ENCODE measurements at regions not wholly inside any gene's neighbourhood (a gene's known extent, or its start where the extent isn't known, plus 50 kb on each side); places are given as distances from the start of the nearest gene placed in this dataset.

- TF ChIP-seq SIN3A (IDR thresholded peaks at IDR 0.05; ENCODE audit: borderline replicate concordance, insufficient read depth, low read length) (no peak), POLR2AphosphoS5 (IDR thresholded peaks at IDR 0.05; ENCODE audit: low read depth, low read length) (no peak), FOXP2 (optimal IDR thresholded peaks at IDR 0.05; ENCODE audit: borderline replicate concordance, extremely low read depth, extremely low read length, insufficient read depth) (no peak), TAF1 (IDR thresholded peaks at IDR 0.05; ENCODE audit: borderline replicate concordance, insufficient read depth, low read length) (no peak)
- TF ChIP-seq, protein P1, sequence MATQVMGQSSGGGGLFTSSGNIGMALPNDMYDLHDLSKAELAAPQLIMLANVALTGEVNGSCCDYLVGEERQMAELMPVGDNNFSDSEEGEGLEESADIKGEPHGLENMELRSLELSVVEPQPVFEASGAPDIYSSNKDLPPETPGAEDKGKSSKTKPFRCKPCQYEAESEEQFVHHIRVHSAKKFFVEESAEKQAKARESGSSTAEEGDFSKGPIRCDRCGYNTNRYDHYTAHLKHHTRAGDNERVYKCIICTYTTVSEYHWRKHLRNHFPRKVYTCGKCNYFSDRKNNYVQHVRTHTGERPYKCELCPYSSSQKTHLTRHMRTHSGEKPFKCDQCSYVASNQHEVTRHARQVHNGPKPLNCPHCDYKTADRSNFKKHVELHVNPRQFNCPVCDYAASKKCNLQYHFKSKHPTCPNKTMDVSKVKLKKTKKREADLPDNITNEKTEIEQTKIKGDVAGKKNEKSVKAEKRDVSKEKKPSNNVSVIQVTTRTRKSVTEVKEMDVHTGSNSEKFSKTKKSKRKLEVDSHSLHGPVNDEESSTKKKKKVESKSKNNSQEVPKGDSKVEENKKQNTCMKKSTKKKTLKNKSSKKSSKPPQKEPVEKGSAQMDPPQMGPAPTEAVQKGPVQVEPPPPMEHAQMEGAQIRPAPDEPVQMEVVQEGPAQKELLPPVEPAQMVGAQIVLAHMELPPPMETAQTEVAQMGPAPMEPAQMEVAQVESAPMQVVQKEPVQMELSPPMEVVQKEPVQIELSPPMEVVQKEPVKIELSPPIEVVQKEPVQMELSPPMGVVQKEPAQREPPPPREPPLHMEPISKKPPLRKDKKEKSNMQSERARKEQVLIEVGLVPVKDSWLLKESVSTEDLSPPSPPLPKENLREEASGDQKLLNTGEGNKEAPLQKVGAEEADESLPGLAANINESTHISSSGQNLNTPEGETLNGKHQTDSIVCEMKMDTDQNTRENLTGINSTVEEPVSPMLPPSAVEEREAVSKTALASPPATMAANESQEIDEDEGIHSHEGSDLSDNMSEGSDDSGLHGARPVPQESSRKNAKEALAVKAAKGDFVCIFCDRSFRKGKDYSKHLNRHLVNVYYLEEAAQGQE (IDR thresholded peaks at IDR 0.05; ENCODE audit: insufficient read depth in 1 of 2, low read depth in 2 of 2, low read length in 2 of 2), result no peak
These were observed 128.3 kb upstream of the LSM14A start for GRCh38 chr19:34044021-34044420.
